GM12892 (cell line): ENCODE measurements at regions not wholly inside any gene's neighbourhood (a gene's known extent, or its start where the extent isn't known, plus 50 kb on each side); places are given as distances from the start of the nearest gene placed in this dataset.
"Not testable (repeated sequence)": the region's sequence is repeated elsewhere in the genome, so short reads cannot be mapped to it uniquely, and the experiment has no call there.

Experiments used
- DNase-seq: peaks from one replicate; pipeline ENCODE4 v3.0.0; 2011; ENCODE audit not compliant: insufficient read length
- FAIRE-seq: peaks from 2 replicates; lab custom pipeline; 2011; peaks lifted over from hg19 to GRCh38; lab: Jason Lieb, UNC
- POLR2A ChIP-seq: IDR thresholded peaks from 2 replicates; pipeline ENCODE4 v1.6.1; 2011; ENCODE audit warnings: low read depth, low read length, control low read depth
- POLR2AphosphoS5 ChIP-seq: IDR thresholded peaks from 2 replicates; pipeline ENCODE4 v1.6.1; 2011; ENCODE audit warnings: low read depth, low read length, control low read depth
- TAF1 ChIP-seq: IDR thresholded peaks from 2 replicates; pipeline ENCODE4 v1.6.1; 2011; ENCODE audit warnings: low read depth, mild to moderate bottlenecking, control low read depth, low read length, borderline replicate concordance

GRCh38 chr2:84243788-84244733 is 215.0 kb downstream of the SUCLG1 start:
- FAIRE-seq: no peak

GRCh38 chr2:84238907-84239306 is 220.2 kb downstream of the SUCLG1 start:
- FAIRE-seq (no peak), DNase-seq (no peak)
- TF ChIP-seq POLR2A (no peak), POLR2AphosphoS5 (no peak), TAF1 (no peak)

More at GRCh38 chr2:84243788-84244733, 215.0 kb downstream of the SUCLG1 start:
- no peak for DNase-seq
- no peak for TF ChIP-seq POLR2A
- no peak for TF ChIP-seq TAF1

GRCh38 chr2:84236288-84236687 is 222.8 kb downstream of the SUCLG1 start:
- TF ChIP-seq POLR2AphosphoS5: no peak
- TF ChIP-seq TAF1: no peak
- no peak for TF ChIP-seq POLR2A
- DNase-seq (no peak), FAIRE-seq (no peak)

- DNase-seq (no peak), FAIRE-seq (no peak)
- no peak for TF ChIP-seq POLR2A
- TF ChIP-seq TAF1: no peak
- no peak for TF ChIP-seq POLR2AphosphoS5
These were observed 225.0 kb downstream of the SUCLG1 start for GRCh38 chr2:84234103-84234502.

GRCh38 chr2:84231478-84231877 is 227.6 kb downstream of the SUCLG1 start:
- no peak for FAIRE-seq
- DNase-seq: no peak
- TF ChIP-seq TAF1: no peak
- TF ChIP-seq POLR2AphosphoS5: no peak
- no peak for TF ChIP-seq POLR2A

- FAIRE-seq (no peak), DNase-seq (no peak)
- no peak for TF ChIP-seq POLR2A
- TF ChIP-seq TAF1: no peak
- no peak for TF ChIP-seq POLR2AphosphoS5
These were observed 235.0 kb downstream of the SUCLG1 start for GRCh38 chr2:84224121-84224520.

GRCh38 chr2:84223191-84223590 is 235.9 kb downstream of the SUCLG1 start:
- DNase-seq: no peak
- no peak for FAIRE-seq
- TF ChIP-seq POLR2AphosphoS5: no peak
- no peak for TF ChIP-seq TAF1
- TF ChIP-seq POLR2A: no peak

GRCh38 chr2:84221102-84221501 is 238.0 kb downstream of the SUCLG1 start:
- not testable (repeated sequence) for DNase-seq, FAIRE-seq

- no peak for FAIRE-seq
- no peak for TF ChIP-seq POLR2AphosphoS5
- TF ChIP-seq POLR2A: no peak
- no peak for TF ChIP-seq TAF1
- DNase-seq: no peak
These were observed 241.6 kb downstream of the SUCLG1 start for GRCh38 chr2:84217456-84217855.

GRCh38 chr2:84214455-84214854 is 244.6 kb downstream of the SUCLG1 start:
- no peak for TF ChIP-seq TAF1
- no peak for TF ChIP-seq POLR2AphosphoS5
- TF ChIP-seq POLR2A: no peak
- DNase-seq (no peak), FAIRE-seq (peak; percentile 46)

GRCh38 chr2:84212611-84213314 is 246.3 kb downstream of the SUCLG1 start:
- DNase-seq (no peak), FAIRE-seq (peak; percentile 58)
- TF ChIP-seq POLR2AphosphoS5 (no peak), POLR2A (no peak), TAF1 (no peak)

GRCh38 chr2:84209941-84210340 is 249.1 kb downstream of the SUCLG1 start:
- DNase-seq (no peak), FAIRE-seq (no peak)
- TF ChIP-seq TAF1: no peak
- no peak for TF ChIP-seq POLR2A
- no peak for TF ChIP-seq POLR2AphosphoS5

- TF ChIP-seq TAF1: no peak
- TF ChIP-seq POLR2AphosphoS5: no peak
- TF ChIP-seq POLR2A: no peak
- DNase-seq: no peak
- FAIRE-seq: no peak
These were observed 254.1 kb downstream of the SUCLG1 start for GRCh38 chr2:84204995-84205394.

- DNase-seq (no peak), FAIRE-seq (no peak)
- TF ChIP-seq TAF1 (no peak), POLR2A (no peak), POLR2AphosphoS5 (no peak)
These were observed 256.9 kb downstream of the SUCLG1 start for GRCh38 chr2:84202166-84202565.
